ENCODE measurements at regions not wholly inside any gene's neighbourhood (a gene's known extent, or its start where the extent isn't known, plus 50 kb on each side); places are given as distances from the start of the nearest gene placed in this dataset.

GRCh38 chr1:170407138-170407537, 124.8 kb upstream of the GORAB start:
- DNase-seq (no peak), ATAC-seq (no peak), FAIRE-seq (no peak)
- WGBS, 2 donors: 51 to 61% methylated on average over 2 of the region's 2 CpGs
- H3K27ac ChIP-seq: no peak overlapping the region
- H3K9me3 ChIP-seq: no peaks in the 10 kb centered on the region
- no peak overlapping the region for H3K4me3 ChIP-seq
- no peaks in the 10 kb centered on the region for H3K36me3 ChIP-seq
- no peaks in the 10 kb centered on the region for H3K27me3 ChIP-seq
- TF ChIP-seq, protein P1, sequence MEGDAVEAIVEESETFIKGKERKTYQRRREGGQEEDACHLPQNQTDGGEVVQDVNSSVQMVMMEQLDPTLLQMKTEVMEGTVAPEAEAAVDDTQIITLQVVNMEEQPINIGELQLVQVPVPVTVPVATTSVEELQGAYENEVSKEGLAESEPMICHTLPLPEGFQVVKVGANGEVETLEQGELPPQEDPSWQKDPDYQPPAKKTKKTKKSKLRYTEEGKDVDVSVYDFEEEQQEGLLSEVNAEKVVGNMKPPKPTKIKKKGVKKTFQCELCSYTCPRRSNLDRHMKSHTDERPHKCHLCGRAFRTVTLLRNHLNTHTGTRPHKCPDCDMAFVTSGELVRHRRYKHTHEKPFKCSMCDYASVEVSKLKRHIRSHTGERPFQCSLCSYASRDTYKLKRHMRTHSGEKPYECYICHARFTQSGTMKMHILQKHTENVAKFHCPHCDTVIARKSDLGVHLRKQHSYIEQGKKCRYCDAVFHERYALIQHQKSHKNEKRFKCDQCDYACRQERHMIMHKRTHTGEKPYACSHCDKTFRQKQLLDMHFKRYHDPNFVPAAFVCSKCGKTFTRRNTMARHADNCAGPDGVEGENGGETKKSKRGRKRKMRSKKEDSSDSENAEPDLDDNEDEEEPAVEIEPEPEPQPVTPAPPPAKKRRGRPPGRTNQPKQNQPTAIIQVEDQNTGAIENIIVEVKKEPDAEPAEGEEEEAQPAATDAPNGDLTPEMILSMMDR (IDR thresholded peaks at IDR 0.05): no peak
- no peaks in the 10 kb centered on the region for H3K4me1 ChIP-seq
- intact Hi-C loops (cut with DNase I): no loop called here

- TF ChIP-seq, protein P1 (IDR thresholded peaks at IDR 0.05): no peak
- 56 to 57% methylated on average over 1 of the region's 1 CpG for WGBS, 2 donors
These were observed 124.4 kb upstream of the GORAB start for GRCh38 chr1:170407581-170407980.

DNA sequence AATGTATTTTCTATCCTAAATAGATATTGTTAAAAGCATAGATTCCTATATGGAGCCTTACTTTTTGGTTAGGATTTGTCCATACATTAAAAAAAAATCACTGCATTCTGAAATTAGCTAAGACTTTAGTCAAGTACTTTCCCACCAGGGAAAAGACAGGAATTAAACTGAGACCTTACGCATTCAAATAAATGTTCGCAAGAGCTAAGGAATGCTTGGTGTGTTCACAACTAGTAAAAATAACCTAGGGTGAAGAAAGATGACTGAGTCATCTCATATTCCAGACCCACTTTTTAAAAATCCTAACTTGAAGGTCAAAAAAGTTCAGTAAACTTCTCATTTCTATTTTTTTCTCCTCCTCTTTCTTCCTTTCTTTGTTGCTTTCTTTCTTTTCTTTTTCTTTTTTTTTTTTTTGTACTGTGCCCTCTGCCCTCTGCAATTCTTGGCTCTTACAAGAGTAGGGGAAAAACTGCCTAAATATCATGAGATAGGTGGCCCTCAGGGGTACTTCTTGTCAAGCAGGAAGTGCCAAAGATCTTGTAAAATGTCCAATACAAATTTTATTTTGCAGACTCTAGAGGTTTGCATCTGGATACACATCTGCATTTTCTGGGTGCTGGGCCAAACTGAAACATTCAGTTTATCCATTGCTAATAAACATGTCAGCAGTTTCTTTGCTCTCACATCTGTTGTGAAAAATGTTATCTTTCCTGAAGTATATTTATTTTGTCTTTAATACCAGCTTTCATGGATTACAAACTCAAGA, 121.4 kb upstream of the GORAB start:
- peaks cover 0 to 3% (median 0%) of the 10 kb centered on the region in 3 donors for H3K4me1 ChIP-seq

More at GRCh38 chr1:170407581-170407980, 124.4 kb upstream of the GORAB start:
- Histone ChIP-seq H3K36me3 (no peaks in the 10 kb centered on the region), H3K27ac (no peak overlapping the region), H3K4me1 (no peaks in the 10 kb centered on the region), H3K9me3 (no peaks in the 10 kb centered on the region), H3K4me3 (no peak overlapping the region), H3K27me3 (no peaks in the 10 kb centered on the region)
- FAIRE-seq (no peak), ATAC-seq (no peak), DNase-seq (no peak)
- intact Hi-C loops (cut with DNase I): no loop called here

GRCh38 chr1:170414989-170415709, 116.8 kb upstream of the GORAB start:
- no peak overlapping the region for H3K4me3 ChIP-seq
- DNase-seq: no peak
- no peak overlapping the region for H3K27ac ChIP-seq
- no peak for ATAC-seq
- no peaks in the 10 kb centered on the region for H3K9me3 ChIP-seq
- no peak for FAIRE-seq
- intact Hi-C loops (cut with DNase I): no loop called here
- H3K4me1 ChIP-seq: peaks cover 0 to 3% (median 0%) of the 10 kb centered on the region in 3 donors
- TF ChIP-seq, protein P1 (IDR thresholded peaks at IDR 0.05): no peak
- no peaks in the 10 kb centered on the region for H3K27me3 ChIP-seq
- WGBS, 2 donors: 46 to 51% methylated on average over 3 of the region's 3 CpGs
- no peaks in the 10 kb centered on the region for H3K36me3 ChIP-seq

More for the DNA sequence above, 121.4 kb upstream of the GORAB start:
- intact Hi-C loops (cut with DNase I): no loop called here
- peak in 3 of 4 donors; percentile 29 to 45 (median 40) for ATAC-seq
- FAIRE-seq: no peak
- H3K4me3 ChIP-seq: no peak overlapping the region
- H3K27me3 ChIP-seq: no peaks in the 10 kb centered on the region
- TF ChIP-seq, protein P1 (IDR thresholded peaks at IDR 0.05): no peak
- H3K9me3 ChIP-seq: no peaks in the 10 kb centered on the region
- WGBS, 2 donors: 87% methylated on average over 2 of the region's 2 CpGs
- no peaks in the 10 kb centered on the region for H3K36me3 ChIP-seq
- no peak overlapping the region for H3K27ac ChIP-seq
- DNase-seq: no peak

Data from pancreas (tissue), 10 donors.